ENCODE measurements at regions not wholly inside any gene's neighbourhood (a gene's known extent, or its start where the extent isn't known, plus 50 kb on each side); places are given as distances from the start of the nearest gene placed in this dataset.

DNA sequence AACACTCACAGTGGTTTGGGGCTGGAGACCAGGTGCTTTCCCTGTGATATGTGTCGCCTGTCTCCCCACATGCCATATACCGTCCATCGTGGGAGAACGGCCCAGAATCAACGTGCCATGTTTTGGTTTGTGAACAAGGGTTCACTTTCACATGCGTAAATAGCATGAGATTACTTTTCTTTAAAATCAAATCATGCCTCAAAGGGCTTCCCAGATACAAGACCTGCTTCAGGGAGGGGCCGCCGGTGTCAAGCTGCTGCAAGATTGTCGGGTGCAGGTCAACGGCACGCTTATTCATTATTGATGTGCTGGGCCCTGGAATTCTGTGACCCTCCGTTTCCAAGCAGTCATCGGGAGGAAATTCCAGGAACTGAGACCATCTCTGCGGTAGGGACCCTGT lies 145.2 kb upstream of the RTL1 start:
- TF ChIP-seq EZH2phosphoT487 (IDR thresholded peaks at IDR 0.05; ENCODE audit: borderline replicate concordance), result no peak
- TF ChIP-seq, protein P1, sequence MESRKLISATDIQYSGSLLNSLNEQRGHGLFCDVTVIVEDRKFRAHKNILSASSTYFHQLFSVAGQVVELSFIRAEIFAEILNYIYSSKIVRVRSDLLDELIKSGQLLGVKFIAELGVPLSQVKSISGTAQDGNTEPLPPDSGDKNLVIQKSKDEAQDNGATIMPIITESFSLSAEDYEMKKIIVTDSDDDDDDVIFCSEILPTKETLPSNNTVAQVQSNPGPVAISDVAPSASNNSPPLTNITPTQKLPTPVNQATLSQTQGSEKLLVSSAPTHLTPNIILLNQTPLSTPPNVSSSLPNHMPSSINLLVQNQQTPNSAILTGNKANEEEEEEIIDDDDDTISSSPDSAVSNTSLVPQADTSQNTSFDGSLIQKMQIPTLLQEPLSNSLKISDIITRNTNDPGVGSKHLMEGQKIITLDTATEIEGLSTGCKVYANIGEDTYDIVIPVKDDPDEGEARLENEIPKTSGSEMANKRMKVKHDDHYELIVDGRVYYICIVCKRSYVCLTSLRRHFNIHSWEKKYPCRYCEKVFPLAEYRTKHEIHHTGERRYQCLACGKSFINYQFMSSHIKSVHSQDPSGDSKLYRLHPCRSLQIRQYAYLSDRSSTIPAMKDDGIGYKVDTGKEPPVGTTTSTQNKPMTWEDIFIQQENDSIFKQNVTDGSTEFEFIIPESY (IDR thresholded peaks at IDR 0.05; ENCODE audit: extremely low read depth, insufficient replicate concordance, low read length), result no peak
- TF ChIP-seq, protein P2, sequence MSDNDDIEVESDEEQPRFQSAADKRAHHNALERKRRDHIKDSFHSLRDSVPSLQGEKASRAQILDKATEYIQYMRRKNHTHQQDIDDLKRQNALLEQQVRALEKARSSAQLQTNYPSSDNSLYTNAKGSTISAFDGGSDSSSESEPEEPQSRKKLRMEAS (IDR thresholded peaks at IDR 0.05), result no peak
- TF ChIP-seq, protein P3, sequence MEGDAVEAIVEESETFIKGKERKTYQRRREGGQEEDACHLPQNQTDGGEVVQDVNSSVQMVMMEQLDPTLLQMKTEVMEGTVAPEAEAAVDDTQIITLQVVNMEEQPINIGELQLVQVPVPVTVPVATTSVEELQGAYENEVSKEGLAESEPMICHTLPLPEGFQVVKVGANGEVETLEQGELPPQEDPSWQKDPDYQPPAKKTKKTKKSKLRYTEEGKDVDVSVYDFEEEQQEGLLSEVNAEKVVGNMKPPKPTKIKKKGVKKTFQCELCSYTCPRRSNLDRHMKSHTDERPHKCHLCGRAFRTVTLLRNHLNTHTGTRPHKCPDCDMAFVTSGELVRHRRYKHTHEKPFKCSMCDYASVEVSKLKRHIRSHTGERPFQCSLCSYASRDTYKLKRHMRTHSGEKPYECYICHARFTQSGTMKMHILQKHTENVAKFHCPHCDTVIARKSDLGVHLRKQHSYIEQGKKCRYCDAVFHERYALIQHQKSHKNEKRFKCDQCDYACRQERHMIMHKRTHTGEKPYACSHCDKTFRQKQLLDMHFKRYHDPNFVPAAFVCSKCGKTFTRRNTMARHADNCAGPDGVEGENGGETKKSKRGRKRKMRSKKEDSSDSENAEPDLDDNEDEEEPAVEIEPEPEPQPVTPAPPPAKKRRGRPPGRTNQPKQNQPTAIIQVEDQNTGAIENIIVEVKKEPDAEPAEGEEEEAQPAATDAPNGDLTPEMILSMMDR (IDR thresholded peaks at IDR 0.05 in 2 of 3, conservative IDR thresholded peaks at IDR 0.05 in 1 of 3; ENCODE audit: borderline replicate concordance in 1 of 3, insufficient read depth in 1 of 3, low read depth in 2 of 3, low read length in 2 of 3), result no peak
- no peak for TF ChIP-seq EZH2 (IDR thresholded peaks at IDR 0.05)
- TF ChIP-seq, protein P4, sequence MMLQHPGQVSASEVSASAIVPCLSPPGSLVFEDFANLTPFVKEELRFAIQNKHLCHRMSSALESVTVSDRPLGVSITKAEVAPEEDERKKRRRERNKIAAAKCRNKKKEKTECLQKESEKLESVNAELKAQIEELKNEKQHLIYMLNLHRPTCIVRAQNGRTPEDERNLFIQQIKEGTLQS (IDR thresholded peaks at IDR 0.05), result no peak
- TF ChIP-seq RAD21 (IDR thresholded peaks at IDR 0.05; ENCODE audit: low read depth), result no peak
- TF ChIP-seq, protein P5, sequence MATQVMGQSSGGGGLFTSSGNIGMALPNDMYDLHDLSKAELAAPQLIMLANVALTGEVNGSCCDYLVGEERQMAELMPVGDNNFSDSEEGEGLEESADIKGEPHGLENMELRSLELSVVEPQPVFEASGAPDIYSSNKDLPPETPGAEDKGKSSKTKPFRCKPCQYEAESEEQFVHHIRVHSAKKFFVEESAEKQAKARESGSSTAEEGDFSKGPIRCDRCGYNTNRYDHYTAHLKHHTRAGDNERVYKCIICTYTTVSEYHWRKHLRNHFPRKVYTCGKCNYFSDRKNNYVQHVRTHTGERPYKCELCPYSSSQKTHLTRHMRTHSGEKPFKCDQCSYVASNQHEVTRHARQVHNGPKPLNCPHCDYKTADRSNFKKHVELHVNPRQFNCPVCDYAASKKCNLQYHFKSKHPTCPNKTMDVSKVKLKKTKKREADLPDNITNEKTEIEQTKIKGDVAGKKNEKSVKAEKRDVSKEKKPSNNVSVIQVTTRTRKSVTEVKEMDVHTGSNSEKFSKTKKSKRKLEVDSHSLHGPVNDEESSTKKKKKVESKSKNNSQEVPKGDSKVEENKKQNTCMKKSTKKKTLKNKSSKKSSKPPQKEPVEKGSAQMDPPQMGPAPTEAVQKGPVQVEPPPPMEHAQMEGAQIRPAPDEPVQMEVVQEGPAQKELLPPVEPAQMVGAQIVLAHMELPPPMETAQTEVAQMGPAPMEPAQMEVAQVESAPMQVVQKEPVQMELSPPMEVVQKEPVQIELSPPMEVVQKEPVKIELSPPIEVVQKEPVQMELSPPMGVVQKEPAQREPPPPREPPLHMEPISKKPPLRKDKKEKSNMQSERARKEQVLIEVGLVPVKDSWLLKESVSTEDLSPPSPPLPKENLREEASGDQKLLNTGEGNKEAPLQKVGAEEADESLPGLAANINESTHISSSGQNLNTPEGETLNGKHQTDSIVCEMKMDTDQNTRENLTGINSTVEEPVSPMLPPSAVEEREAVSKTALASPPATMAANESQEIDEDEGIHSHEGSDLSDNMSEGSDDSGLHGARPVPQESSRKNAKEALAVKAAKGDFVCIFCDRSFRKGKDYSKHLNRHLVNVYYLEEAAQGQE (IDR thresholded peaks at IDR 0.05; ENCODE audit: low read depth), result no peak
